ENCODE measurements at regions not wholly inside any gene's neighbourhood (a gene's known extent, or its start where the extent isn't known, plus 50 kb on each side); places are given as distances from the start of the nearest gene placed in this dataset.

DNA sequence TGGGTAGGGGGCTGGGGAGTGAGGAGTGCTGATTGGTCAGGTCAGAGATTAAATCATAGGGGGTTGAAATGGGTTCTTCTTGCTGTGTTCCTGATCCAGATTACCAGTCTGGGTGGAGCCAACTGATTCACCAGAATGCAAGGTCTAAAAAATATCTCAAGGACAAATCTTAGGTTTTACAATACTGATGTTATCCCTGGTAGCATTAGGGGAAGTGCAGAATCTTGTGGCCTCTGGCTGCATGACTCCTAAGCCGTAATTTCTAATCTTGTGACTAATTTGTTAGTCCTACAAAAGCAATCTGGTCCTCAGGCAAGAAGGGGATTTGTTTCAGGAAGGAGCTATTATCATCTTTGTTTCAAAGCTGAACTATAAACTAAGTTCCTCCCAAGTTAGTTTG, 289.2 kb upstream of the KYNU start:
- H4K91ac ChIP-seq (ENCODE audit: low read depth, low read length) = no peak overlapping the region
- H3K23ac ChIP-seq (ENCODE audit: low read length) = no peak overlapping the region
- H3K27me3 ChIP-seq (ENCODE audit: insufficient read depth, low read length) = no peaks in the 10 kb centered on the region
- H2BK5ac ChIP-seq (ENCODE audit: low read depth, low read length, poor library complexity) = peak overlapping the region; percentile 73
- no CpG with 5 or more reads among the region's 1 CpG for WGBS (ENCODE audit: extremely low coverage, insufficient coverage, insufficient read length)
- peak overlapping the region; percentile 80 for H2BK120ac ChIP-seq (ENCODE audit: insufficient read depth, low read length, poor library complexity)
- peak; percentile 52 to 72 for DNase-seq
- H3K4me2 ChIP-seq (ENCODE audit: low read length) = no peak overlapping the region
- H2AFZ ChIP-seq (ENCODE audit: insufficient read depth, low read length, poor library complexity) = no peak overlapping the region
- no peaks in the 10 kb centered on the region for H3K9me3 ChIP-seq (ENCODE audit: insufficient read depth, low read depth, low read length)
- no peak overlapping the region for H4K12ac ChIP-seq (ENCODE audit: low read depth, low read length)
- H4K8ac ChIP-seq (ENCODE audit: low read depth, low read length) = no peak overlapping the region
- no peak overlapping the region for H3K14ac ChIP-seq (ENCODE audit: low read length)
- peaks cover 15% of the 10 kb centered on the region for H3K79me1 ChIP-seq (ENCODE audit: low read length)
- H3K79me2 ChIP-seq (ENCODE audit: control insufficient read depth, insufficient read depth, low read length, poor library complexity) = peaks cover 2% of the 10 kb centered on the region
- peaks cover 3 to 8% of the 10 kb centered on the region in 2 experiments for H3K4me1 ChIP-seq (ENCODE audit: control insufficient read depth in 1 of 2, insufficient read depth in 2 of 2, low read length in 2 of 2)
- H3K4me3 ChIP-seq (ENCODE audit: low read depth, low read length) = no peak overlapping the region
- H2BK12ac ChIP-seq (ENCODE audit: low read length) = no peak overlapping the region
- H3K36me3 ChIP-seq (ENCODE audit: control insufficient read depth in 1 of 2, insufficient read depth in 2 of 2, low read length in 2 of 2) = no peaks in the 10 kb centered on the region
- H3K4ac ChIP-seq (ENCODE audit: low read depth, low read length) = no peak overlapping the region
- no peak overlapping the region for H3K9ac ChIP-seq (ENCODE audit: low read length)
- no peak overlapping the region for H3K18ac ChIP-seq (ENCODE audit: low read length)
- H3K27ac ChIP-seq (ENCODE audit: low read depth, low read length) = peak overlapping the region; percentile 51
- no peak overlapping the region for H2AK5ac ChIP-seq (ENCODE audit: low read length)

DNA sequence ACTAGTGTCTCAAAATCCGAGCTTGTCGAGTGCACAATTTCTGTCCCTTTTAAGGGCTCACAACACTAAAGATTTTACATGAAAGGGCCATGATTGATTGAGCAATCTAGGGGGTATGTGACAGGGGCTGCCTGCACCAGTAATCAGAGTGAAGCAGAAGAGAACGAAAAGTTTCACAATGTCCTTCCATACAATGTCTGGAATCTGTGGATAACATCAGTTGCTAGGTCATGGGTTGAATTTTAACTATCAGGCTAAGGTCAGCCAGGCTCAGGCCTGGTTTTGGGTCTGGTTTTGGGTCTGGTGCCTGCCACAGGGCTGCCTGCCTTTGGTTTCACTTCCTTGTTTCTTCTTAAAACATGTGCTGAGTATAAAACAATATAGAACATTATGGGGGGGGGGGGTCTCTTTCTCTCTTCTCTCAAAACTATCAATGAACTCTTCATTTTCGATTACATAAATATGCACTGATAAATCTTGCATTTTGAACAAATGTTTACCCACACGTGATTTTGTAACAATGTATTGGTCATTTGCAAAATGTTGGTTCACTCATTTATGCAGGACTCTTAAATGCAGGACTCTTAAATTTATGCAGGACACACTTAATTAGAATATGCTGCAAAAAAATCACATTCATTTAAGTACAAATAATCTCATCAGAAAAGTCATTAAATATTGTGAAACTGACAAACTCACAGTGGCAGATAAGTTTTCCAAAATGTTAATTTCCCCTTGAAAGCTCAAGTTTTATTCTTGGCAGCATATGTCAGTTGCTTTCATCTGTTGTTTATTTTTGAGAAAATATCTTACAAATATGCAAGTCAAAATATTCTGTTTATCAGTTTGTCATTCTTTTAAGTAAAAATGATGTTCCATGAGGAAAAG, 290.5 kb upstream of the KYNU start:
- H3K4me2 ChIP-seq (ENCODE audit: low read length) = peak overlapping the region; percentile 12
- no peak overlapping the region for H4K12ac ChIP-seq (ENCODE audit: low read depth, low read length)
- no peaks in the 10 kb centered on the region for H3K27me3 ChIP-seq (ENCODE audit: insufficient read depth, low read length)
- peaks cover 15% of the 10 kb centered on the region for H3K79me1 ChIP-seq (ENCODE audit: low read length)
- H3K18ac ChIP-seq (ENCODE audit: low read length) = no peak overlapping the region
- no peak overlapping the region for H3K23ac ChIP-seq (ENCODE audit: low read length)
- no peak overlapping the region for H2BK5ac ChIP-seq (ENCODE audit: low read depth, low read length, poor library complexity)
- no peak overlapping the region for H4K8ac ChIP-seq (ENCODE audit: low read depth, low read length)
- H3K4me3 ChIP-seq (ENCODE audit: low read depth, low read length) = no peak overlapping the region
- no peak overlapping the region for H3K9ac ChIP-seq (ENCODE audit: low read length)
- H2AFZ ChIP-seq (ENCODE audit: insufficient read depth, low read length, poor library complexity) = no peak overlapping the region
- no peaks in the 10 kb centered on the region for H3K36me3 ChIP-seq (ENCODE audit: control insufficient read depth in 1 of 2, insufficient read depth in 2 of 2, low read length in 2 of 2)
- no peak overlapping the region for H2AK5ac ChIP-seq (ENCODE audit: low read length)
- WGBS (ENCODE audit: extremely low coverage, insufficient coverage, insufficient read length) = no CpG with 5 or more reads among the region's 5 CpGs
- no peak overlapping the region for H2BK120ac ChIP-seq (ENCODE audit: insufficient read depth, low read length, poor library complexity)
- no peak overlapping the region for H4K91ac ChIP-seq (ENCODE audit: low read depth, low read length)
- peaks cover 2% of the 10 kb centered on the region for H3K79me2 ChIP-seq (ENCODE audit: control insufficient read depth, insufficient read depth, low read length, poor library complexity)
- no peak overlapping the region for H3K14ac ChIP-seq (ENCODE audit: low read length)
- H3K4ac ChIP-seq (ENCODE audit: low read depth, low read length) = no peak overlapping the region
- H3K27ac ChIP-seq (ENCODE audit: low read depth, low read length) = peak overlapping the region; percentile 94
- H2BK12ac ChIP-seq (ENCODE audit: low read length) = no peak overlapping the region
- peak; percentile 31 to 89 for DNase-seq
- no peaks in the 10 kb centered on the region for H3K9me3 ChIP-seq (ENCODE audit: insufficient read depth, low read depth, low read length)
- peaks cover 3 to 8% of the 10 kb centered on the region in 2 experiments for H3K4me1 ChIP-seq (ENCODE audit: control insufficient read depth in 1 of 2, insufficient read depth in 2 of 2, low read length in 2 of 2)

DNA sequence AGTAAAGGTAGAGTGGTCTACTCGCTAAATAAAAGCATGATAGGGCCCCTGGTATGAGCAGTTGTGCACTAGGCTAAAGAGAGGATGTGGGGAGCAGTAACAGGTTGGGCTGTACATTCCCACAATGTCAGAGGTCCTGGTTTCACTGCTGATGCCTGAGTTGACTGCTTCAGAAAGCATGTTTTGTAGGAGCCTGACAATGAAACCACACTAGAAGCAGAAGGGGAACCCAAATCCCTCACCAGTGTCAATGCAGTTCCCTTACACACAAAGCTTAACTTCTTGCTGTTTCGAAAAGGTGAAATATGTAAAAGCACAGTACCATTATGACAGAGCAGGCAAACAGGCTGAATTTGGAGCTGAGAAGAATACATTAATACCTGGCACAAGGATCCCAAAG, 291.7 kb upstream of the KYNU start:
- peak overlapping the region; percentile 92 for H2BK12ac ChIP-seq (ENCODE audit: low read length)
- H2BK120ac ChIP-seq (ENCODE audit: insufficient read depth, low read length, poor library complexity) = peak overlapping the region; percentile 92
- peak overlapping the region; percentile 76 for H4K91ac ChIP-seq (ENCODE audit: low read depth, low read length)
- H3K9me3 ChIP-seq (ENCODE audit: insufficient read depth, low read depth, low read length) = no peaks in the 10 kb centered on the region
- no peak for DNase-seq
- H3K4me3 ChIP-seq (ENCODE audit: low read depth, low read length) = no peak overlapping the region
- no peak overlapping the region for H2AK5ac ChIP-seq (ENCODE audit: low read length)
- no peak overlapping the region for H3K23ac ChIP-seq (ENCODE audit: low read length)
- peak overlapping the region; percentile 18 for H4K8ac ChIP-seq (ENCODE audit: low read depth, low read length)
- no peaks in the 10 kb centered on the region for H3K36me3 ChIP-seq (ENCODE audit: control insufficient read depth in 1 of 2, insufficient read depth in 2 of 2, low read length in 2 of 2)
- peak overlapping the region; percentile 4 for H3K18ac ChIP-seq (ENCODE audit: low read length)
- H3K9ac ChIP-seq (ENCODE audit: low read length) = no peak overlapping the region
- H2AFZ ChIP-seq (ENCODE audit: insufficient read depth, low read length, poor library complexity) = no peak overlapping the region
- WGBS (ENCODE audit: extremely low coverage, insufficient coverage, insufficient read length) = no CpG with 5 or more reads among the region's 2 CpGs
- H4K12ac ChIP-seq (ENCODE audit: low read depth, low read length) = no peak overlapping the region
- no peaks in the 10 kb centered on the region for H3K79me2 ChIP-seq (ENCODE audit: control insufficient read depth, insufficient read depth, low read length, poor library complexity)
- H3K4ac ChIP-seq (ENCODE audit: low read depth, low read length) = no peak overlapping the region
- peak overlapping the region; percentile 86 for H3K27ac ChIP-seq (ENCODE audit: low read depth, low read length)
- H3K4me2 ChIP-seq (ENCODE audit: low read length) = no peak overlapping the region
- peak overlapping the region; percentile 10 for H2BK5ac ChIP-seq (ENCODE audit: low read depth, low read length, poor library complexity)
- H3K14ac ChIP-seq (ENCODE audit: low read length) = peak overlapping the region; percentile 3
- peaks cover 3 to 6% of the 10 kb centered on the region in 2 experiments for H3K4me1 ChIP-seq (ENCODE audit: control insufficient read depth in 1 of 2, insufficient read depth in 2 of 2, low read length in 2 of 2)
- H3K79me1 ChIP-seq (ENCODE audit: low read length) = peaks cover 11% of the 10 kb centered on the region
- no peaks in the 10 kb centered on the region for H3K27me3 ChIP-seq (ENCODE audit: insufficient read depth, low read length)

DNA sequence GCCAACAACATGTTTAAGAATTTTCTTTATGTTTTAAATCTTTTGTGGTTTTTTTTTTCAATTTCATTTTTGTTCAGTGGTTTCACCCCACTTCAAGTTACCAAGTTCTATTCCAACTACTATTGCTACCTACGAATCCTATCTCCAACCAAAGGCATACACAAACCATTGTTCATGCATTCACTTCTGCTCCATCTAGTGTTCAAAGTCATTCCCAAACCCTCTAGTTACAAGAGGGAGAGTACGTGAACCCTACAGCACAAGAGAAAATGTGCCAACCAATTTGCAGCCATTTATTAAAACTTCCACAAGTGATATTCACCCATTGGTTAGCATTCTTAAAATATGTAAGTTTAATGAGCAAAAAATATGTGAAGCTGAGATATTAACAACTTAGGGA, 295.1 kb upstream of the KYNU start:
- no peak overlapping the region for H2AK5ac ChIP-seq (ENCODE audit: low read length)
- H3K36me3 ChIP-seq (ENCODE audit: control insufficient read depth in 1 of 2, insufficient read depth in 2 of 2, low read length in 2 of 2) = no peaks in the 10 kb centered on the region
- no peak overlapping the region for H3K9ac ChIP-seq (ENCODE audit: low read length)
- no peak overlapping the region for H3K4me3 ChIP-seq (ENCODE audit: low read depth, low read length)
- H3K9me3 ChIP-seq (ENCODE audit: insufficient read depth, low read depth, low read length) = no peaks in the 10 kb centered on the region
- no peak overlapping the region for H4K8ac ChIP-seq (ENCODE audit: low read depth, low read length)
- no peak overlapping the region for H2BK12ac ChIP-seq (ENCODE audit: low read length)
- no peak overlapping the region for H3K23ac ChIP-seq (ENCODE audit: low read length)
- H3K4me2 ChIP-seq (ENCODE audit: low read length) = no peak overlapping the region
- H3K79me1 ChIP-seq (ENCODE audit: low read length) = peaks cover 6% of the 10 kb centered on the region
- H3K27ac ChIP-seq (ENCODE audit: low read depth, low read length) = no peak overlapping the region
- H4K12ac ChIP-seq (ENCODE audit: low read depth, low read length) = no peak overlapping the region
- no peak overlapping the region for H2AFZ ChIP-seq (ENCODE audit: insufficient read depth, low read length, poor library complexity)
- H3K14ac ChIP-seq (ENCODE audit: low read length) = no peak overlapping the region
- no peak overlapping the region for H4K91ac ChIP-seq (ENCODE audit: low read depth, low read length)
- no peak overlapping the region for H3K4ac ChIP-seq (ENCODE audit: low read depth, low read length)
- peak in 1 of 2 donors; percentile 10 for DNase-seq
- no peaks in the 10 kb centered on the region for H3K79me2 ChIP-seq (ENCODE audit: control insufficient read depth, insufficient read depth, low read length, poor library complexity)
- no peak overlapping the region for H3K18ac ChIP-seq (ENCODE audit: low read length)
- H3K27me3 ChIP-seq (ENCODE audit: insufficient read depth, low read length) = no peaks in the 10 kb centered on the region
- H3K4me1 ChIP-seq (ENCODE audit: control insufficient read depth in 1 of 2, insufficient read depth in 2 of 2, low read length in 2 of 2) = peaks cover 0 to 6% of the 10 kb centered on the region in 2 experiments
- no CpG with 5 or more reads among the region's 2 CpGs for WGBS (ENCODE audit: extremely low coverage, insufficient coverage, insufficient read length)
- H2BK5ac ChIP-seq (ENCODE audit: low read depth, low read length, poor library complexity) = no peak overlapping the region
- no peak overlapping the region for H2BK120ac ChIP-seq (ENCODE audit: insufficient read depth, low read length, poor library complexity)

Data from trophoblast cell (in vitro differentiated cells and primary cell).